Activated T-cell treated with anti-CD3 and anti-CD28 coated beads, Interleukin-2, amount 50 U/mL, for 24 hours (primary cell): ENCODE measurements at regions not wholly inside any gene's neighbourhood (a gene's known extent, or its start where the extent isn't known, plus 50 kb on each side); places are given as distances from the start of the nearest gene placed in this dataset.

ENCODE experiments used
- DNase-seq: peaks from one replicate; pipeline ENCODE4 v3.0.0-alpha.2; 2020
- H3K27ac Mint-ChIP-seq: 2 replicates; pipeline ENCODE4 v1.8.0; 2020; ENCODE audit warnings: mild to moderate bottlenecking, mixed read lengths
- H3K27me3 Mint-ChIP-seq: 2 replicates; pipeline ENCODE4 v1.8.0; 2020; ENCODE audit warnings: mixed read lengths
- H3K36me3 Mint-ChIP-seq: 2 replicates; pipeline ENCODE4 v1.8.0; 2020; ENCODE audit warnings: low read depth, mixed read lengths
- H3K4me1 Mint-ChIP-seq: 2 replicates; pipeline ENCODE4 v1.8.0; 2020; ENCODE audit warnings: low read depth, mixed read lengths
- H3K4me3 Mint-ChIP-seq: 2 replicates; pipeline ENCODE4 v1.8.0; 2020; ENCODE audit warnings: mild to moderate bottlenecking, moderate library complexity, mixed read lengths
- H3K9me3 Mint-ChIP-seq: 2 replicates; pipeline ENCODE4 v1.8.0; 2020; ENCODE audit warnings: mixed read lengths

GRCh38 chr7:114755856-114756255, 166.0 kb upstream of the MDFIC start:
- DNase-seq, result no peak
- H3K9me3 Mint-ChIP-seq, result no peaks in the 10 kb centered on the region
- H3K4me1 Mint-ChIP-seq, result peaks cover 7% of the 10 kb centered on the region
- no peaks in the 10 kb centered on the region for H3K36me3 Mint-ChIP-seq
- no peak overlapping the region for H3K4me3 Mint-ChIP-seq
- no peak overlapping the region for H3K27ac Mint-ChIP-seq
- H3K27me3 Mint-ChIP-seq, result no peaks in the 10 kb centered on the region

- Mint-ChIP-seq H3K36me3 (no peaks in the 10 kb centered on the region), H3K27ac (no peak overlapping the region), H3K4me3 (no peak overlapping the region), H3K27me3 (peaks cover 16% of the 10 kb centered on the region), H3K4me1 (no peaks in the 10 kb centered on the region), H3K9me3 (no peaks in the 10 kb centered on the region)
- DNase-seq, result no peak
Observed at GRCh38 chr7:114758661-114759227, 163.2 kb upstream of the MDFIC start.

GRCh38 chr7:114759347-114760062, 162.4 kb upstream of the MDFIC start:
- no peak overlapping the region for H3K4me3 Mint-ChIP-seq
- DNase-seq, result no peak

GRCh38 chr7:114760477-114760876, 161.4 kb upstream of the MDFIC start:
- no peak overlapping the region for H3K4me3 Mint-ChIP-seq
- no peak overlapping the region for H3K27ac Mint-ChIP-seq
- H3K9me3 Mint-ChIP-seq, result no peaks in the 10 kb centered on the region
- no peaks in the 10 kb centered on the region for H3K36me3 Mint-ChIP-seq
- DNase-seq, result no peak
- H3K4me1 Mint-ChIP-seq, result no peaks in the 10 kb centered on the region
- peaks cover 17% of the 10 kb centered on the region for H3K27me3 Mint-ChIP-seq

More at GRCh38 chr7:114759347-114760062, 162.4 kb upstream of the MDFIC start:
- peaks cover 17% of the 10 kb centered on the region for H3K27me3 Mint-ChIP-seq
- no peaks in the 10 kb centered on the region for H3K9me3 Mint-ChIP-seq
- H3K36me3 Mint-ChIP-seq, result no peaks in the 10 kb centered on the region
- H3K27ac Mint-ChIP-seq, result no peak overlapping the region
- H3K4me1 Mint-ChIP-seq, result no peaks in the 10 kb centered on the region

GRCh38 chr7:114761973-114762372, 159.9 kb upstream of the MDFIC start:
- Mint-ChIP-seq H3K27ac (no peak overlapping the region), H3K27me3 (peaks cover 20% of the 10 kb centered on the region), H3K4me3 (no peak overlapping the region), H3K4me1 (no peaks in the 10 kb centered on the region), H3K36me3 (no peaks in the 10 kb centered on the region), H3K9me3 (no peaks in the 10 kb centered on the region)
- DNase-seq, result no peak

- no peak overlapping the region for H3K27ac Mint-ChIP-seq
- no peaks in the 10 kb centered on the region for H3K36me3 Mint-ChIP-seq
- H3K9me3 Mint-ChIP-seq, result no peaks in the 10 kb centered on the region
- DNase-seq, result no peak
- H3K4me3 Mint-ChIP-seq, result no peak overlapping the region
- H3K27me3 Mint-ChIP-seq, result peaks cover 38% of the 10 kb centered on the region
- no peaks in the 10 kb centered on the region for H3K4me1 Mint-ChIP-seq
Observed at GRCh38 chr7:114765331-114766040, 156.4 kb upstream of the MDFIC start.

GRCh38 chr7:114766041-114766356, 155.9 kb upstream of the MDFIC start:
- H3K4me1 Mint-ChIP-seq, result no peaks in the 10 kb centered on the region
- H3K4me3 Mint-ChIP-seq, result no peak overlapping the region
- peaks cover 38% of the 10 kb centered on the region for H3K27me3 Mint-ChIP-seq
- no peak for DNase-seq
- no peaks in the 10 kb centered on the region for H3K36me3 Mint-ChIP-seq
- H3K27ac Mint-ChIP-seq, result no peak overlapping the region
- no peaks in the 10 kb centered on the region for H3K9me3 Mint-ChIP-seq

GRCh38 chr7:114777288-114777687, 144.6 kb upstream of the MDFIC start:
- no peak overlapping the region for H3K27ac Mint-ChIP-seq
- H3K36me3 Mint-ChIP-seq, result no peaks in the 10 kb centered on the region
- H3K9me3 Mint-ChIP-seq, result no peaks in the 10 kb centered on the region
- no peak for DNase-seq
- H3K4me3 Mint-ChIP-seq, result no peak overlapping the region
- peaks cover 16% of the 10 kb centered on the region for H3K4me1 Mint-ChIP-seq
- peaks cover 11% of the 10 kb centered on the region for H3K27me3 Mint-ChIP-seq

- peaks cover 2% of the 10 kb centered on the region for H3K9me3 Mint-ChIP-seq
- H3K4me3 Mint-ChIP-seq, result peak overlapping the region; percentile 16
- peak overlapping the region; percentile 53 for H3K27ac Mint-ChIP-seq
- H3K36me3 Mint-ChIP-seq, result no peaks in the 10 kb centered on the region
- DNase-seq, result no peak
- H3K27me3 Mint-ChIP-seq, result peaks cover 4% of the 10 kb centered on the region
- peaks cover 45% of the 10 kb centered on the region for H3K4me1 Mint-ChIP-seq
Observed at GRCh38 chr7:114783508-114783907, 138.4 kb upstream of the MDFIC start.

- Mint-ChIP-seq H3K36me3 (peaks cover under 1% of the 10 kb centered on the region), H3K4me1 (peaks cover 52% of the 10 kb centered on the region), H3K27me3 (peaks cover 4% of the 10 kb centered on the region), H3K9me3 (peaks cover 5% of the 10 kb centered on the region), H3K4me3 (no peak overlapping the region), H3K27ac (peak overlapping the region; percentile 37)
- DNase-seq, result no peak
Observed at GRCh38 chr7:114784177-114784576, 137.7 kb upstream of the MDFIC start.

GRCh38 chr7:114784746-114785145, 137.1 kb upstream of the MDFIC start:
- peak overlapping the region; percentile 37 for H3K27ac Mint-ChIP-seq
- peaks cover 2% of the 10 kb centered on the region for H3K36me3 Mint-ChIP-seq
- peaks cover 58% of the 10 kb centered on the region for H3K4me1 Mint-ChIP-seq
- H3K4me3 Mint-ChIP-seq, result no peak overlapping the region
- peaks cover 4% of the 10 kb centered on the region for H3K27me3 Mint-ChIP-seq
- no peak for DNase-seq
- H3K9me3 Mint-ChIP-seq, result peaks cover 7% of the 10 kb centered on the region

GRCh38 chr7:114785496-114785895, 136.4 kb upstream of the MDFIC start:
- Mint-ChIP-seq H3K4me1 (peaks cover 64% of the 10 kb centered on the region), H3K27me3 (peaks cover 4% of the 10 kb centered on the region), H3K9me3 (peaks cover 7% of the 10 kb centered on the region), H3K36me3 (peaks cover 2% of the 10 kb centered on the region), H3K27ac (peak overlapping the region; percentile 34), H3K4me3 (no peak overlapping the region)
- DNase-seq, result no peak

GRCh38 chr7:114786455-114786854, 135.4 kb upstream of the MDFIC start:
- peak overlapping the region; percentile 79 for H3K27ac Mint-ChIP-seq
- H3K4me3 Mint-ChIP-seq, result peak overlapping the region; percentile 39
- H3K4me1 Mint-ChIP-seq, result peaks cover 62% of the 10 kb centered on the region
- no peak for DNase-seq
- peaks cover 7% of the 10 kb centered on the region for H3K9me3 Mint-ChIP-seq
- peaks cover 2% of the 10 kb centered on the region for H3K36me3 Mint-ChIP-seq
- H3K27me3 Mint-ChIP-seq, result peaks cover 8% of the 10 kb centered on the region

- Mint-ChIP-seq H3K27me3 (peaks cover 4% of the 10 kb centered on the region), H3K9me3 (peaks cover 7% of the 10 kb centered on the region), H3K4me1 (peaks cover 69% of the 10 kb centered on the region), H3K36me3 (peaks cover 2% of the 10 kb centered on the region), H3K27ac (peak overlapping the region; percentile 56), H3K4me3 (no peak overlapping the region)
- no peak for DNase-seq
Observed at GRCh38 chr7:114787556-114787955, 134.3 kb upstream of the MDFIC start.

- DNase-seq, result no peak
- peaks cover 7% of the 10 kb centered on the region for H3K9me3 Mint-ChIP-seq
- H3K4me1 Mint-ChIP-seq, result peaks cover 69% of the 10 kb centered on the region
- H3K36me3 Mint-ChIP-seq, result peaks cover 2% of the 10 kb centered on the region
- peaks cover 4% of the 10 kb centered on the region for H3K27me3 Mint-ChIP-seq
- H3K27ac Mint-ChIP-seq, result peak overlapping the region; percentile 87
- no peak overlapping the region for H3K4me3 Mint-ChIP-seq
Observed at GRCh38 chr7:114788706-114789105, 133.2 kb upstream of the MDFIC start.
